Keratinocyte (primary cell): ENCODE measurements at regions not wholly inside any gene's neighbourhood (a gene's known extent, or its start where the extent isn't known, plus 50 kb on each side); places are given as distances from the start of the nearest gene placed in this dataset.

ENCODE experiments used
- CTCF ChIP-seq, 3 experiments: IDR thresholded peaks in 1 of 3; conservative IDR thresholded peaks in 1 of 3; optimal IDR thresholded peaks in 1 of 3; 2 replicates in 2 of 3; 3 replicates in 1 of 3; pipeline versions ENCODE3 to v1.5.1; 2011; ENCODE audit warnings: low read length in 3 of 3, mild to moderate bottlenecking in 3 of 3, moderate library complexity in 2 of 3, control low read depth in 1 of 3, inconsistent platforms in 1 of 3; ENCODE audit not compliant: insufficient read depth in 2 of 3; ENCODE audit errors: extremely low read depth in 1 of 3
- EZH2 ChIP-seq: IDR thresholded peaks from one replicate; pipeline ENCODE4 v1.6.1; 2012; ENCODE audit warnings: inconsistent platforms, mild to moderate bottlenecking, low read length, moderate library complexity

GRCh38 chr9:109857336-109857735 is 77.3 kb downstream of the PALM2AKAP2 start:
- TF ChIP-seq CTCF (optimal IDR thresholded peaks at IDR 0.05 in 1 of 3, IDR thresholded peaks at IDR 0.05 in 1 of 3, conservative IDR thresholded peaks at IDR 0.05 in 1 of 3; ENCODE audit: extremely low read depth in 1 of 3, insufficient read depth in 2 of 3, low read length in 3 of 3): no peak
- TF ChIP-seq EZH2: no peak
